ENCODE measurements at regions not wholly inside any gene's neighbourhood (a gene's known extent, or its start where the extent isn't known, plus 50 kb on each side); places are given as distances from the start of the nearest gene placed in this dataset.

GRCh38 chr2:120567128-120567527 is 168.5 kb upstream of the GLI2 start:
- in situ Hi-C loops (cut with HindIII; ENCODE audit: low pct_unique_long_range_greater_than_20kb, low sequenced_read_pairs), result no loop called here
- TF ChIP-seq JUND (IDR thresholded peaks at IDR 0.05; ENCODE audit: low read depth), result no peak

GRCh38 chr2:120568089-120568974 is 167.3 kb upstream of the GLI2 start:
- peak in 1 of 2 experiments; percentile 57 for DNase-seq (ENCODE audit: low read depth in 1 of 2, low spot score in 1 of 2)
- in situ Hi-C loops (cut with HindIII; ENCODE audit: low pct_unique_long_range_greater_than_20kb, low sequenced_read_pairs), result no loop called here
- no peak for TF ChIP-seq JUND (IDR thresholded peaks at IDR 0.05; ENCODE audit: low read depth)

More at GRCh38 chr2:120567128-120567527, 168.5 kb upstream of the GLI2 start:
- no peak for DNase-seq (ENCODE audit: low read depth in 1 of 2, low spot score in 1 of 2)

- in situ Hi-C loops (cut with HindIII; ENCODE audit: low pct_unique_long_range_greater_than_20kb, low sequenced_read_pairs), result no loop called here
- DNase-seq (ENCODE audit: low read depth in 1 of 2, low spot score in 1 of 2), result no peak
- no peak for TF ChIP-seq JUND (IDR thresholded peaks at IDR 0.05; ENCODE audit: low read depth)
Measured at GRCh38 chr2:120568975-120569268, 166.7 kb upstream of the GLI2 start.

GRCh38 chr2:120570001-120570400 is 165.7 kb upstream of the GLI2 start:
- no peak for TF ChIP-seq JUND (IDR thresholded peaks at IDR 0.05; ENCODE audit: low read depth)
- in situ Hi-C loops (cut with HindIII; ENCODE audit: low pct_unique_long_range_greater_than_20kb, low sequenced_read_pairs), result no loop called here
- DNase-seq (ENCODE audit: low read depth in 1 of 2, low spot score in 1 of 2), result no peak

GRCh38 chr2:120570546-120570945 is 165.1 kb upstream of the GLI2 start:
- no peak for DNase-seq (ENCODE audit: low read depth in 1 of 2, low spot score in 1 of 2)
- in situ Hi-C loops (cut with HindIII; ENCODE audit: low pct_unique_long_range_greater_than_20kb, low sequenced_read_pairs), result no loop called here
- TF ChIP-seq JUND (IDR thresholded peaks at IDR 0.05; ENCODE audit: low read depth), result no peak

- DNase-seq (ENCODE audit: low read depth in 1 of 2, low spot score in 1 of 2), result no peak
- TF ChIP-seq JUND (IDR thresholded peaks at IDR 0.05; ENCODE audit: low read depth), result no peak
- in situ Hi-C loops (cut with HindIII; ENCODE audit: low pct_unique_long_range_greater_than_20kb, low sequenced_read_pairs), result no loop called here
Measured at GRCh38 chr2:120571015-120571728, 164.5 kb upstream of the GLI2 start.

- in situ Hi-C loops (cut with HindIII; ENCODE audit: low pct_unique_long_range_greater_than_20kb, low sequenced_read_pairs), result no loop called here
- no peak for TF ChIP-seq JUND (IDR thresholded peaks at IDR 0.05; ENCODE audit: low read depth)
- no peak for DNase-seq (ENCODE audit: low read depth in 1 of 2, low spot score in 1 of 2)
Measured at GRCh38 chr2:120572226-120572625, 163.4 kb upstream of the GLI2 start.

- no peak for TF ChIP-seq JUND (IDR thresholded peaks at IDR 0.05; ENCODE audit: low read depth)
- DNase-seq (ENCODE audit: low read depth in 1 of 2, low spot score in 1 of 2), result no peak
- in situ Hi-C loops (cut with HindIII; ENCODE audit: low pct_unique_long_range_greater_than_20kb, low sequenced_read_pairs), result no loop called here
Measured at GRCh38 chr2:120574620-120575019, 161.0 kb upstream of the GLI2 start.

GRCh38 chr2:120575966-120576365 is 159.7 kb upstream of the GLI2 start:
- in situ Hi-C loops (cut with HindIII; ENCODE audit: low pct_unique_long_range_greater_than_20kb, low sequenced_read_pairs), result no loop called here
- DNase-seq (ENCODE audit: low read depth in 1 of 2, low spot score in 1 of 2), result no peak
- no peak for TF ChIP-seq JUND (IDR thresholded peaks at IDR 0.05; ENCODE audit: low read depth)

- TF ChIP-seq JUND (IDR thresholded peaks at IDR 0.05; ENCODE audit: low read depth), result no peak
- in situ Hi-C loops (cut with HindIII; ENCODE audit: low pct_unique_long_range_greater_than_20kb, low sequenced_read_pairs), result no loop called here
- DNase-seq (ENCODE audit: low read depth in 1 of 2, low spot score in 1 of 2), result peak; percentile 69 to 80
Measured at GRCh38 chr2:120576509-120577474, 158.9 kb upstream of the GLI2 start.

- TF ChIP-seq JUND (IDR thresholded peaks at IDR 0.05; ENCODE audit: low read depth), result no peak
- in situ Hi-C loops (cut with HindIII; ENCODE audit: low pct_unique_long_range_greater_than_20kb, low sequenced_read_pairs), result no loop called here
- DNase-seq (ENCODE audit: low read depth in 1 of 2, low spot score in 1 of 2), result no peak
Measured at GRCh38 chr2:120577721-120578295, 157.9 kb upstream of the GLI2 start.
